OCI-LY7 (cell line): ENCODE measurements at regions not wholly inside any gene's neighbourhood (a gene's known extent, or its start where the extent isn't known, plus 50 kb on each side); places are given as distances from the start of the nearest gene placed in this dataset.

Experiments
- BruUV-seq: library from RNA; stranded (reverse); fragments of 400-500 nt; replicated peaks from 2 replicates; lab custom pipeline; 2021; lab: Mats Ljungman, UMichigan
- CTCF ChIA-PET: fragments of 300-600 bp; sonication (Branson Sonifier 250); formaldehyde crosslinking; loops from one replicate; lab custom pipeline; 2022; ENCODE audit warnings: antibody characterized with exemption; ENCODE audit not compliant: unreplicated experiment; lab: Charles Lee
- POLR2A ChIA-PET: fragments of 300-600 bp; sonication (Branson Sonifier 250); formaldehyde crosslinking; loops from one replicate; lab custom pipeline; 2022; ENCODE audit warnings: antibody characterized with exemption; lab: Charles Lee
- DNase-seq: peaks from one replicate; pipeline ENCODE4 v3.0.0-alpha.2; 2015; ENCODE audit warnings: low spot score
- H2AFZ ChIP-seq: fragments of 200-600 bp; sonication (generic), shearing (Covaris generic); 2 replicates; pipeline ENCODE4 v1.6.1; 2014; ENCODE audit warnings: mild to moderate bottlenecking, antibody characterized with exemption, low read length, moderate library complexity
- H3K27ac ChIP-seq: fragments of 200-600 bp; sonication (generic); 2 replicates; pipeline ENCODE4 v1.5.1; 2014; ENCODE audit warnings: mixed run types, low read depth, mild to moderate bottlenecking, moderate library complexity, low read length, inconsistent platforms; ENCODE audit not compliant: poor library complexity, severe bottlenecking
- H3K36me3 ChIP-seq: fragments of 200-600 bp; sonication (generic); 2 replicates; pipeline ENCODE4 v1.6.1; 2014; ENCODE audit warnings: mild to moderate bottlenecking, antibody characterized with exemption, low read length, moderate library complexity, mixed read lengths; ENCODE audit not compliant: insufficient read depth
- H3K4me1 ChIP-seq: fragments of 200-600 bp; sonication (generic); 2 replicates; pipeline ENCODE4 v1.5.1; 2014; ENCODE audit warnings: mild to moderate bottlenecking, low read length; ENCODE audit not compliant: insufficient read depth, poor library complexity, severe bottlenecking
- H3K4me2 ChIP-seq: fragments of 200-600 bp; sonication (generic); 2 replicates; pipeline ENCODE4 v1.6.1; 2014; ENCODE audit warnings: mild to moderate bottlenecking, low read length
- H3K4me3 ChIP-seq: fragments of 200-600 bp; sonication (generic); 2 replicates; pipeline ENCODE4 v1.5.1; 2014; ENCODE audit warnings: mild to moderate bottlenecking, low read depth, low read length; ENCODE audit not compliant: poor library complexity, severe bottlenecking
- H3K79me2 ChIP-seq: fragments of 200-600 bp; sonication (generic); 2 replicates; pipeline ENCODE4 v1.6.1; 2016; ENCODE audit warnings: low read depth, mild to moderate bottlenecking, low read length, moderate library complexity, mixed read lengths; ENCODE audit not compliant: insufficient read depth
- H3K9me2 ChIP-seq: fragments of 200-600 bp; sonication (generic); 2 replicates; pipeline ENCODE4 v1.6.1; 2016; ENCODE audit warnings: mild to moderate bottlenecking, low read length, mixed read lengths; ENCODE audit not compliant: insufficient read depth
- H3K9me3 ChIP-seq: fragments of 200-600 bp; sonication (generic); 2 replicates; pipeline ENCODE4 v1.6.1; 2014; ENCODE audit warnings: mild to moderate bottlenecking, mixed run types, low read length, mixed read lengths
- H4K20me1 ChIP-seq: fragments of 200-600 bp; sonication (generic); 2 replicates; pipeline ENCODE4 v1.6.1; 2014; ENCODE audit warnings: mild to moderate bottlenecking, antibody characterized with exemption, low read length, moderate library complexity, mixed read lengths; ENCODE audit not compliant: insufficient read depth
- EZH2phosphoT487 ChIP-seq: fragments of 200-600 bp; sonication (generic); IDR thresholded peaks from 2 replicates; pipeline ENCODE4 v1.6.1; 2018; ENCODE audit warnings: low read depth, borderline replicate concordance, mild to moderate bottlenecking, mixed run types, antibody characterized with exemption, low read length, moderate library complexity, mixed read lengths
- intact Hi-C: fragments of 100-400 bp; cut with micrococcal nuclease; formaldehyde crosslinking; loops from one replicate; pipeline ENCODE4 v1.10.0; 2022; ENCODE audit not compliant: unreplicated experiment
- TF ChIP-seq, protein P1 (sequence below): fragments of 200-600 bp; sonication (generic); conservative IDR thresholded peaks from 2 replicates; pipeline ENCODE4 v1.5.1; 2014; ENCODE audit warnings: mild to moderate bottlenecking, antibody characterized with exemption, low read length, moderate library complexity, mixed read lengths

- no peaks in the 10 kb centered on the region for H3K79me2 ChIP-seq
- H2AFZ ChIP-seq = no peak overlapping the region
- no peak overlapping the region for H3K27ac ChIP-seq
- H3K4me1 ChIP-seq = no peaks in the 10 kb centered on the region
- BruUV-seq = no TSS peak
- no peaks in the 10 kb centered on the region for H3K9me3 ChIP-seq
- intact Hi-C loops = no loop called here
- no peak overlapping the region for H3K4me2 ChIP-seq
- DNase-seq = no peak
- ChIA-PET POLR2A (no interaction called here), CTCF (no interaction called here)
- no peaks in the 10 kb centered on the region for H4K20me1 ChIP-seq
- no peak for TF ChIP-seq EZH2phosphoT487
- TF ChIP-seq, protein P1, sequence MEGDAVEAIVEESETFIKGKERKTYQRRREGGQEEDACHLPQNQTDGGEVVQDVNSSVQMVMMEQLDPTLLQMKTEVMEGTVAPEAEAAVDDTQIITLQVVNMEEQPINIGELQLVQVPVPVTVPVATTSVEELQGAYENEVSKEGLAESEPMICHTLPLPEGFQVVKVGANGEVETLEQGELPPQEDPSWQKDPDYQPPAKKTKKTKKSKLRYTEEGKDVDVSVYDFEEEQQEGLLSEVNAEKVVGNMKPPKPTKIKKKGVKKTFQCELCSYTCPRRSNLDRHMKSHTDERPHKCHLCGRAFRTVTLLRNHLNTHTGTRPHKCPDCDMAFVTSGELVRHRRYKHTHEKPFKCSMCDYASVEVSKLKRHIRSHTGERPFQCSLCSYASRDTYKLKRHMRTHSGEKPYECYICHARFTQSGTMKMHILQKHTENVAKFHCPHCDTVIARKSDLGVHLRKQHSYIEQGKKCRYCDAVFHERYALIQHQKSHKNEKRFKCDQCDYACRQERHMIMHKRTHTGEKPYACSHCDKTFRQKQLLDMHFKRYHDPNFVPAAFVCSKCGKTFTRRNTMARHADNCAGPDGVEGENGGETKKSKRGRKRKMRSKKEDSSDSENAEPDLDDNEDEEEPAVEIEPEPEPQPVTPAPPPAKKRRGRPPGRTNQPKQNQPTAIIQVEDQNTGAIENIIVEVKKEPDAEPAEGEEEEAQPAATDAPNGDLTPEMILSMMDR = no peak
- H3K9me2 ChIP-seq = no peaks in the 10 kb centered on the region
- no peak overlapping the region for H3K4me3 ChIP-seq
- H3K36me3 ChIP-seq = no peaks in the 10 kb centered on the region
These were observed 141.7 kb downstream of the RFX6 start for GRCh38 chr6:117018771-117019170.

DNA sequence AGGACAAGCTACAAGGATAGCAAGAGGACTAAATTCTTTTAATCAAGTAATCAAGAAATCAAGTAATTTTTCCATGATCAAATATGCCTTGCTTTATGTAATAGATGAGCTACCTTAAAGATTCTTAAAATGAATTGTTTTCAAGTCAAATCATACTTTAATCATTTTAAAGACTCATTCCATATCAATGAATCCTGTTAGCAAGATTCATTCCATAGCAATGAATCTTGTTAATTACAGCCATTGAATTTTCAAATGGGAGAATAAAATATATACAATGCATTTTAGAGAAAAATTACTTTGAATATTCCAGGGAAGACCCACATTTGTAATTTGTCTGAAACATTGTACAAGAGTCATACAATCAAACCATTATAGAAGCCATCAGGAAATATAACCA lies 145.7 kb downstream of the RFX6 start:
- TF ChIP-seq, protein P1 = no peak
- TF ChIP-seq EZH2phosphoT487 = no peak
- Histone ChIP-seq H3K27ac (no peak overlapping the region), H3K4me3 (no peak overlapping the region), H3K4me2 (no peak overlapping the region), H3K9me2 (no peaks in the 10 kb centered on the region), H2AFZ (no peak overlapping the region), H3K36me3 (no peaks in the 10 kb centered on the region), H3K79me2 (no peaks in the 10 kb centered on the region), H4K20me1 (no peaks in the 10 kb centered on the region), H3K9me3 (no peaks in the 10 kb centered on the region), H3K4me1 (no peaks in the 10 kb centered on the region)
- POLR2A ChIA-PET = interaction anchor here (0.6 kb wide), 2 partner anchors 147 to 320 kb away, joined by 3 to 5 read pairs; no protein-coding TSS in a partner anchor
- CTCF ChIA-PET = interaction anchor here (0.6 kb wide), 1 partner anchor 395 kb away, joined by 3 read pairs; no protein-coding TSS in a partner anchor
- intact Hi-C loops = no loop called here
- no TSS peak for BruUV-seq
- DNase-seq = no peak

DNA sequence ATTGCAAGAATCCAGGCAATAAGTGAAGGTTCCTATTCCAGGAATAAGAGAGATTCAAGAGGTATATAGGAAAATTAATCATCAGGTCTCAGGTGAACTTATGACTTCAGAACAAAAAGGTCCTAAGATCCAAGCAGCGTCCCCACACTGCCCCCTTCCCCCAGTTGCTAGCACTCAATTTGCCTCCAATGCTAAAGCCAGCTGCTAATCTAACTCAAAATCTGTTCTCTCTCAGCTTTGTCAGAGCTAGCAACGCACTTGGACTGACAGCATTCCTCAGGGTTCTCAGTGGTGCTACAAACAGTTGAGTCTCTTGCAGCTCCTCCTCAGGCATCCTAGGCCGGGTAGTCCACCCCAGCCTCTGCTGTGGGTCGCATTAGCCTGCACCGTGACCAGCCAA lies 148.3 kb downstream of the RFX6 start:
- Histone ChIP-seq H4K20me1 (no peaks in the 10 kb centered on the region), H2AFZ (no peak overlapping the region), H3K79me2 (no peaks in the 10 kb centered on the region), H3K36me3 (no peaks in the 10 kb centered on the region), H3K27ac (no peak overlapping the region), H3K9me2 (no peaks in the 10 kb centered on the region), H3K4me2 (no peak overlapping the region), H3K9me3 (no peaks in the 10 kb centered on the region), H3K4me3 (no peak overlapping the region), H3K4me1 (no peaks in the 10 kb centered on the region)
- no TSS peak for BruUV-seq
- no peak for TF ChIP-seq EZH2phosphoT487
- TF ChIP-seq, protein P1 = no peak
- CTCF ChIA-PET = no interaction called here
- no peak for DNase-seq
- POLR2A ChIA-PET = no interaction called here
- intact Hi-C loops = no loop called here
